ENCODE measurements at regions not wholly inside any gene's neighbourhood (a gene's known extent, or its start where the extent isn't known, plus 50 kb on each side); places are given as distances from the start of the nearest gene placed in this dataset.
A peak's percentile ranks its signal among the peaks of the same experiment; 100 is the strongest.

GRCh38 chrX:69286565-69286906 lies 121.3 kb upstream of the PJA1 start:
- DNase-seq (no peak), ATAC-seq (no peak)
- WGBS (ENCODE audit: insufficient coverage, low coverage, low lambda C conversion rate, missing lambda C conversion rate) = 75% methylated on average over 2 of the region's 6 CpGs
- TF ChIP-seq CTCF (IDR thresholded peaks at IDR 0.05) (no peak), POLR2A (IDR thresholded peaks at IDR 0.05) (no peak)
- no peaks in the 10 kb centered on the region for H3K36me3 ChIP-seq
- H3K27ac ChIP-seq = no peak overlapping the region
- no peaks in the 10 kb centered on the region for H3K9me3 ChIP-seq
- intact Hi-C loops (cut with DNase I) = loop anchor here (2.0 to 5.0 kb wide), 2 partner anchors 462 to 464 kb away; no protein-coding TSS in a partner anchor
- H3K4me1 ChIP-seq = no peaks in the 10 kb centered on the region
- H3K4me3 ChIP-seq = no peak overlapping the region
- H3K27me3 ChIP-seq = no peaks in the 10 kb centered on the region

GRCh38 chrX:69285881-69286564 lies 120.8 kb upstream of the PJA1 start:
- no peaks in the 10 kb centered on the region for H3K36me3 ChIP-seq
- no peaks in the 10 kb centered on the region for H3K9me3 ChIP-seq
- intact Hi-C loops (cut with DNase I) = loop anchor here (2.0 to 5.0 kb wide), 2 partner anchors 461 to 464 kb away; no protein-coding TSS in a partner anchor
- no peak overlapping the region for H3K27ac ChIP-seq
- no peaks in the 10 kb centered on the region for H3K27me3 ChIP-seq
- DNase-seq (peak; percentile 60 to 72 (median 62)), ATAC-seq (peak; percentile 75 to 88 (median 84))
- TF ChIP-seq CTCF (IDR thresholded peaks at IDR 0.05) (peak; percentile 83 to 93 (median 90)), POLR2A (IDR thresholded peaks at IDR 0.05) (no peak)
- peak overlapping the region; percentile 20 to 35 (median 32) for H3K4me3 ChIP-seq
- 6% methylated on average over 21 of the region's 31 CpGs for WGBS (ENCODE audit: insufficient coverage, low coverage, low lambda C conversion rate, missing lambda C conversion rate)
- H3K4me1 ChIP-seq = no peaks in the 10 kb centered on the region

GRCh38 chrX:69285401-69285877 lies 120.2 kb upstream of the PJA1 start:
- no peak for TF ChIP-seq POLR2A (IDR thresholded peaks at IDR 0.05)
- no peak for TF ChIP-seq CTCF (IDR thresholded peaks at IDR 0.05)
- intact Hi-C loops (cut with DNase I) = loop anchor here in 1 of 2 donors (5.0 kb wide), 1 partner anchor 463 kb away; no protein-coding TSS in a partner anchor
- WGBS (ENCODE audit: insufficient coverage, low coverage, low lambda C conversion rate, missing lambda C conversion rate) = 22% methylated on average over 7 of the region's 10 CpGs
- no peak for DNase-seq
- Histone ChIP-seq H3K4me3 (peak overlapping the region; percentile 20 to 35 (median 32)), H3K27ac (no peak overlapping the region), H3K36me3 (no peaks in the 10 kb centered on the region), H3K4me1 (peaks cover 0 to 4% (median 0%) of the 10 kb centered on the region in 4 donors), H3K27me3 (no peaks in the 10 kb centered on the region), H3K9me3 (no peaks in the 10 kb centered on the region)
- ATAC-seq = peak in 1 of 4 donors; percentile 5

- 71% methylated on average over 8 of the region's 8 CpGs for WGBS (ENCODE audit: insufficient coverage, low coverage, low lambda C conversion rate, missing lambda C conversion rate)
- no peak for ATAC-seq
- TF ChIP-seq CTCF (IDR thresholded peaks at IDR 0.05) (no peak), POLR2A (IDR thresholded peaks at IDR 0.05) (no peak)
Measured at GRCh38 chrX:69284491-69284890, 119.2 kb upstream of the PJA1 start.

More at GRCh38 chrX:69284491-69284890, 119.2 kb upstream of the PJA1 start:
- no peak overlapping the region for H3K4me3 ChIP-seq
- no peaks in the 10 kb centered on the region for H3K27me3 ChIP-seq
- DNase-seq = no peak
- H3K36me3 ChIP-seq = no peaks in the 10 kb centered on the region
- H3K4me1 ChIP-seq = peaks cover 0 to 4% (median 0%) of the 10 kb centered on the region in 4 donors
- no peak overlapping the region for H3K27ac ChIP-seq
- H3K9me3 ChIP-seq = no peaks in the 10 kb centered on the region
- intact Hi-C loops (cut with DNase I) = no loop called here
